Upper lobe of left lung (tissue), 6 donors: ENCODE measurements at regions not wholly inside any gene's neighbourhood (a gene's known extent, or its start where the extent isn't known, plus 50 kb on each side); places are given as distances from the start of the nearest gene placed in this dataset.

ENCODE experiments used
- ATAC-seq, 2 donors: fragments of 200-7000 bp; cut with Tn5 transposase; one replicate each; pipeline ENCODE4 v1.9.1; 2022; ENCODE audit warnings: mild to moderate bottlenecking in 2 of 2, moderate library complexity in 2 of 2; ENCODE audit not compliant: low FRiP score in 2 of 2
- DNase-seq, 2 donors: peaks; one replicate each; pipeline ENCODE4 v3.0.0-alpha.2; 2019 to 2020
- H3K27ac ChIP-seq, 4 donors: fragments of 200-600 bp; sonication (generic); one replicate each; pipeline ENCODE4 v1.5.1; 2016 to 2019
- H3K27me3 ChIP-seq, 4 donors: fragments of 200-600 bp; sonication (generic); one replicate each; pipeline ENCODE4 v1.5.1; 2017 to 2019
- H3K36me3 ChIP-seq, 4 donors: fragments of 200-600 bp; sonication (generic); one replicate each; pipeline ENCODE4 v1.5.1; 2016 to 2019
- H3K4me1 ChIP-seq, 4 donors: fragments of 200-600 bp; sonication (generic); one replicate each; pipeline ENCODE4 v1.5.1; 2018 to 2019
- H3K4me3 ChIP-seq, 4 donors: fragments of 200-600 bp; sonication (generic); one replicate each; pipeline ENCODE4 v1.5.1; 2017 to 2019; ENCODE audit warnings: mild to moderate bottlenecking in 2 of 4, moderate library complexity in 1 of 4
- H3K9me3 ChIP-seq, 4 donors: fragments of 200-600 bp; sonication (generic); one replicate each; pipeline ENCODE4 v1.5.1; 2018 to 2019
- CTCF ChIP-seq, 6 experiments: fragments of 450-650 bp in 4 of 6; fragments of 200-600 bp in 2 of 6; sonication (generic) in 2 of 6; IDR thresholded peaks; one replicate each; pipeline ENCODE4 v1.5.1; 2016 to 2019; ENCODE audit warnings: antibody characterized with exemption in 6 of 6
- EP300 ChIP-seq, 4 donors: sonication (generic); formaldehyde crosslinking; IDR thresholded peaks; one replicate each; pipeline ENCODE4 v1.5.1; 2017; ENCODE audit warnings: antibody characterized with exemption in 4 of 4, control low read depth in 2 of 4
- POLR2A ChIP-seq, 4 donors: fragments of 450-650 bp; IDR thresholded peaks; one replicate each; pipeline ENCODE4 v1.5.1; 2016 to 2017; ENCODE audit warnings: antibody characterized with exemption in 4 of 4, mild to moderate bottlenecking in 2 of 4
- POLR2AphosphoS5 ChIP-seq, 2 donors: sonication (generic); formaldehyde crosslinking; IDR thresholded peaks; one replicate each; pipeline ENCODE4 v1.5.1; 2017; ENCODE audit warnings: antibody characterized with exemption in 2 of 2
- WGBS, 2 donors: methylation state at CpG; one replicate each; pipeline ENCODE4 v1.1.5; 2017 to 2018; 5-methylcytosine and 5-hydroxymethylcytosine counted together
- donor health status: DM: no; HTN: no; CAD: no; lungs with moderate emphysema.
- donor health status: DM: no; HTN: yes; CAD: no; lungs with severe emphysema.

GRCh38 chr11:23257088-23257487, 396.8 kb upstream of the CCDC179 start:
- no peaks in the 10 kb centered on the region for H3K9me3 ChIP-seq
- ATAC-seq, result no peak
- H3K36me3 ChIP-seq, result no peaks in the 10 kb centered on the region
- H3K27me3 ChIP-seq, result no peaks in the 10 kb centered on the region
- no peak overlapping the region for H3K4me3 ChIP-seq
- no peaks in the 10 kb centered on the region for H3K4me1 ChIP-seq
- DNase-seq, result no peak
- TF ChIP-seq EP300 (IDR thresholded peaks at IDR 0.05), result no peak
- TF ChIP-seq CTCF (IDR thresholded peaks at IDR 0.05), result no peak
- TF ChIP-seq POLR2A (IDR thresholded peaks at IDR 0.05), result no peak
- TF ChIP-seq POLR2AphosphoS5 (IDR thresholded peaks at IDR 0.05), result no peak
- H3K27ac ChIP-seq, result no peak overlapping the region

GRCh38 chr11:23257556-23257955, 397.3 kb upstream of the CCDC179 start:
- no peak for DNase-seq
- Histone ChIP-seq H3K4me1 (no peaks in the 10 kb centered on the region), H3K27me3 (no peaks in the 10 kb centered on the region), H3K4me3 (no peak overlapping the region), H3K9me3 (no peaks in the 10 kb centered on the region), H3K36me3 (no peaks in the 10 kb centered on the region), H3K27ac (no peak overlapping the region)
- ATAC-seq, result no peak
- TF ChIP-seq POLR2A (IDR thresholded peaks at IDR 0.05), result no peak
- TF ChIP-seq POLR2AphosphoS5 (IDR thresholded peaks at IDR 0.05), result no peak
- no peak for TF ChIP-seq EP300 (IDR thresholded peaks at IDR 0.05)
- TF ChIP-seq CTCF (IDR thresholded peaks at IDR 0.05), result no peak

GRCh38 chr11:23263466-23263865, 403.2 kb upstream of the CCDC179 start:
- Histone ChIP-seq H3K9me3 (no peaks in the 10 kb centered on the region), H3K4me1 (no peaks in the 10 kb centered on the region), H3K27ac (no peak overlapping the region), H3K4me3 (no peak overlapping the region), H3K36me3 (no peaks in the 10 kb centered on the region), H3K27me3 (no peaks in the 10 kb centered on the region)
- no peak for DNase-seq
- ATAC-seq, result no peak
- TF ChIP-seq POLR2AphosphoS5 (IDR thresholded peaks at IDR 0.05) (no peak), CTCF (IDR thresholded peaks at IDR 0.05) (no peak), POLR2A (IDR thresholded peaks at IDR 0.05) (no peak), EP300 (IDR thresholded peaks at IDR 0.05) (no peak)

GRCh38 chr11:23272095-23272494, 411.8 kb upstream of the CCDC179 start:
- TF ChIP-seq POLR2AphosphoS5 (IDR thresholded peaks at IDR 0.05) (no peak), CTCF (IDR thresholded peaks at IDR 0.05) (no peak), POLR2A (IDR thresholded peaks at IDR 0.05) (no peak), EP300 (IDR thresholded peaks at IDR 0.05) (no peak)
- Histone ChIP-seq H3K4me3 (no peak overlapping the region), H3K27ac (no peak overlapping the region), H3K4me1 (no peaks in the 10 kb centered on the region), H3K27me3 (no peaks in the 10 kb centered on the region), H3K9me3 (no peaks in the 10 kb centered on the region), H3K36me3 (no peaks in the 10 kb centered on the region)
- DNase-seq, result no peak
- ATAC-seq, result no peak

GRCh38 chr11:23278121-23278520, 417.8 kb upstream of the CCDC179 start:
- no peak for DNase-seq
- no peak overlapping the region for H3K27ac ChIP-seq
- WGBS, 2 donors, result 74 to 83% methylated on average over 4 of the region's 4 CpGs
- TF ChIP-seq POLR2A (IDR thresholded peaks at IDR 0.05), result no peak
- no peak for TF ChIP-seq EP300 (IDR thresholded peaks at IDR 0.05)
- ATAC-seq, result no peak
- H3K9me3 ChIP-seq, result no peaks in the 10 kb centered on the region
- no peaks in the 10 kb centered on the region for H3K27me3 ChIP-seq
- no peak overlapping the region for H3K4me3 ChIP-seq
- no peaks in the 10 kb centered on the region for H3K4me1 ChIP-seq
- H3K36me3 ChIP-seq, result no peaks in the 10 kb centered on the region
